HG02884 (cell line): ENCODE measurements at regions not wholly inside any gene's neighbourhood (a gene's known extent, or its start where the extent isn't known, plus 50 kb on each side); places are given as distances from the start of the nearest gene placed in this dataset.
"Not testable (repeated sequence)": the region's sequence is repeated elsewhere in the genome, so short reads cannot be mapped to it uniquely, and the experiment has no call there.

ENCODE experiments used
- ATAC-seq: cut with Tn5 transposase; IDR thresholded peaks from one replicate; pipeline ENCODE4 v1.9.1; 2021; ENCODE audit warnings: mild to moderate bottlenecking, moderate library complexity; ENCODE audit not compliant: unreplicated experiment

DNA sequence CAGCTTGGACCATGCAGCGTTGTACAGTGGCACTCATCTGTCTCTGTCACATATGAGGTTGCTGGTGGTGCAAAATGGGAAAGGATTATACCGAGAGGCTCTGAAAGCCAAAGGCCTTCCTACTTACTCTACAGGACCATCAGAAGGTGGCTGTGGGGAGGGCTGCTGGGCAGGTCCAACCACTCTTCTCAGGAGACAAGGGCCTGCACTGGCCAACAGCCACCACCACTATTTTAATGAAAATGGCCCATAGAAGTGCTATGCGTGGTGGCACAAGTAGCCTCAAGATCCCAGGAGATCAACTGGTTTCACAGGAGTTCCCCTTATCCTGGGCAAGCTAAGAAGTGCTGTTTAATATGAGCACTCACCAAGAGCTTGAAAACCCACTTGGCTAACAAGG is 52.3 kb downstream of the MRPL57 start:
- no peak for ATAC-seq

DNA sequence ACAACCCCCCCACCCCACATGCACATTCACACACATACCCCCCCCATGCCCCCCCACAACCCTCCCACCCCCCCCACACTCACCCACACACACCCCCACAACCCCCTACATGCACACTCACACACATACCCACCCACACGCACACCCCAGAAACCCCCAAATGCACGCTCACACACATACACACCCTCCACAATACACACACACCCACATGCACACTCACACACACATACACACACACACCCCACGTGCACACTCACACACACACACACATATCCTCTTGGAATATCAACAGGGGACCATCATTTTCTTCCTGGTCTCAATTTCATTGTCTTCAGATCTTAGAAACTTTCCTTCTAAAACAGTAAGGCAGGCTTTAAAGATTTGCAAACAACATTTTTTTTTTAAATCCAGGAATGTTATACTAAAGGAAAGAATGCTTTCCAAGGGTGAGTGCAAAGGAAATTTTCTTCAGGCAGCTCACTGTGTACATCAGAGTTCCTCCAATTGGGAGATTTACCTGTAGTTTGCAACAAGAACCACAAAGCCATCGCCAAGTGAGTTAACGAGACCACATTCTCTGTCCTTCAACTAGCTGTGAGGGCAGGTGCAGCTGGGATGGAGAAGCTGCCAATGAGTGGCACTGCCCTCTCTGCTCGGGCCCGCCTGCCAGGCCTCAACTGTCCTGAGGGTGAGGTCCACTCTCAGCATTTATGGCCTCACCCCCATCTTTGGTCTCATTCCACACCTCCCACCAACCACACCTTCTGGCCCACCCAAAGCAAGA is 53.0 kb downstream of the MRPL57 start:
- no peak for ATAC-seq

GRCh38 chr13:21230516-21230915 is 54.1 kb downstream of the MRPL57 start:
- no peak for ATAC-seq

- ATAC-seq = no peak
Measured at GRCh38 chr13:21231426-21231940, 55.0 kb downstream of the MRPL57 start.

- ATAC-seq = no peak
Measured at GRCh38 chr13:21232196-21232595, 55.7 kb downstream of the MRPL57 start.

GRCh38 chr13:21232599-21232998 is 56.1 kb downstream of the MRPL57 start:
- ATAC-seq = no peak

DNA sequence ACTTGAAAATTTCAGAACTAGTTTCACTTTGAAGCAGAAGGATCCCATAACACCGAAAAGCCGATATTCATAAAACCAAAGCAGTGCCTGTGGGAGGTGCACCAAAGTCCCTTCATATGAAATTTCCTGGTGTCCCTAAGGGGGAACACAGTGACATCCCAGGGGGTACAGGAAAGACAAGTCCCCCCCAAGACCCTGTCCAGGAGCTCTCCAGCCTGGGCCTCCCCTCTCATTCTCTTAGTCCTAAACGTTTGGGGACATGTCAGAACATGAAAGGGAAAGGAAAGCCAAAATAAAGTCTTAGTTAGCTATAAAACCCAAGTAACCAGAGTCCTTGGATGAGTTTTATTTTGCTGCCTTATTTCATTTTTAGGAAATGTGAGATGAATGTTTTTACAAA is 56.6 kb downstream of the MRPL57 start:
- ATAC-seq = no peak

DNA sequence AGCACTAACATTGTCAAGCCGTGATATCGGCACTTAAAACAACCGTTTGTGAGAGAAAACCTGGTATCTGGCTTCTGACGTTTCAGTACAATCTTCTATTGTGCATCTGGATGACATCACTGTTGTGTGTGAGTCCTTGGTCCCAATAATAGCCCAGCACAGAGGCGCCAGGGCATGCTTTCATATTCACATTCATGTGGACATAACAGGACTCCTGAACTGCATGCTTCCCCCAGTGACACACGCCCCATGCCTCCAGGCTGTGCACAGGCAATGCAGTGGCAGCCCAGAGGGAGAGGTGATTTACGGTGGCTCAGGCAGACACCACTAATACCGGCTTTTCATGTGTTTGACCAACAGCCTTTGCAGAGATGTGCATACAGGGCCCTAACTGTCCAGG is 58.1 kb downstream of the MRPL57 start:
- no peak for ATAC-seq

DNA sequence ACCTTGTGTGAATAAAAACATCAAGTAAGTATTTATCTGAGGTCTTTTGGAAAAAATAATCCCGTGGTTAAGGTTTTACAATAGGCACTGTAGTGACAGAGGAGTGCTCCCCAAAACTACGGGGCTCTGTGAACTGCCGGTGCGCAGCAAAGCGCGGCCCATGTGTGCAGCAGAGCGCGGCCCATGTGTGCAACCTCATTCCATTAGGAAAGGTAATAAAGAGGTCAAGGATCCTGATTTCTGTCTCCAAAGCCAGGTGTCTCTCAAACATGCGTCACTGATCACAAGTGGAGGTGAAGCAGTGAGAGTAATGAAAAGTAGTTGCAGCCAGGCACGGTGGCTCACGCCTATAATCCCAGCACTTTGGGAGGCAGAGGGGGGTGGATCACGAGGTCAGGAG is 58.7 kb downstream of the MRPL57 start:
- no peak for ATAC-seq

DNA sequence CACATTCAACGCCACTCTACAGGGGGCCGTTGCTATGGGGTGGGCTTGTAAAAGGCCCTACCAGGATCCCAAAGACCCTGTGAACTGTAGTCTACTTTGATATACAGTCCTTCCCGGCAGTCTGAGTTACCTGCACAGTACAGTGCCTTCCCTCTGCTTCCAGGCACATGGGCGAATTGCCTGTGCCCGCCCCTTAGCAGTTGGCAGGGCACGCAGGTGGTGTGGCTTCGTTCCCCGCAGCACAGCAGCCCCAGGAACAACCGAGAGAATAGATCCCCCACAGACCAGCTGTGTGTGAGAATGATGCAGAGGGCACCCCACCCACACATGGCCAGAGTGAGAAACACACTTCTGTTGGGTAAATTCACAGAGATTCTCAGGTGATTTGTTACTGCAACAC is 60.6 kb downstream of the MRPL57 start:
- no peak for ATAC-seq

DNA sequence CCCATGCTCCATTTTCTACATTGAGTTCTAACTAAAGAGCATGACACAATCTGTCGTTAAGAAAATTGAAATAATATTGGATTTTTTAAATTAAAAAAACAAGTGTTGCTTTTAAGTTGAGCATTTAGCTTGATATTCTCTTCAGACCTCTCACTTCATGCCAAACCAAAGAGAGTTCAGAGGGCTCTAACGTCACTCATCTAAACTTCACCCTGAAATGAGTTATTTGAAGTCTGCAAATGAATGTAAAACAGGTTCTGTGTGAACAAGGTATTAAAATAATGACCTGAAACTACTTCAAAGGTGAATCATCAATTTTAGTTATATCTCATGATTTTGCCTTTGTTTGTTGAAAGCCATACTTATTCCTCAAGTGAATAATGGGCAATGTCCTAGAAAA is 61.8 kb downstream of the MRPL57 start:
- ATAC-seq = no peak

DNA sequence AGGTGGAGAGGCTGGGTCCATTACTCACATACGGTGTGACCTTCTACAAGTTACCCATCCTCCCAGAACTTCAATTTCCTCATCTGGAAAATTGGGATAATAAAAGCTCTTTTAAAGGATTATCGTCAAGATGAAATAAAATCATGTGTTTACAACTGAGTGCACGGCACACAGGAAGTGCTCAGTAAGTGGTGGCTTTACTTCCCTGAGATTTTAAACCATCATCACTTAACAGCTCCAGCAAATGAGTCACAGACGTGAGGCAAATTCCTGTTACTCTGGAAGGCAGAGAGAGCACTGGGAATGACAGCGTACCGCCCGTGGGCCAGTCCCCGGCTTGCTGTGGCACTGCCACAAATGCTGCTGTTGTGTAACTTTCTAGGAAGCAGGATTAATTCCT is 64.1 kb downstream of the MRPL57 start:
- ATAC-seq = no peak

GRCh38 chr13:21242236-21242635 is 65.8 kb downstream of the MRPL57 start:
- ATAC-seq = no peak

DNA sequence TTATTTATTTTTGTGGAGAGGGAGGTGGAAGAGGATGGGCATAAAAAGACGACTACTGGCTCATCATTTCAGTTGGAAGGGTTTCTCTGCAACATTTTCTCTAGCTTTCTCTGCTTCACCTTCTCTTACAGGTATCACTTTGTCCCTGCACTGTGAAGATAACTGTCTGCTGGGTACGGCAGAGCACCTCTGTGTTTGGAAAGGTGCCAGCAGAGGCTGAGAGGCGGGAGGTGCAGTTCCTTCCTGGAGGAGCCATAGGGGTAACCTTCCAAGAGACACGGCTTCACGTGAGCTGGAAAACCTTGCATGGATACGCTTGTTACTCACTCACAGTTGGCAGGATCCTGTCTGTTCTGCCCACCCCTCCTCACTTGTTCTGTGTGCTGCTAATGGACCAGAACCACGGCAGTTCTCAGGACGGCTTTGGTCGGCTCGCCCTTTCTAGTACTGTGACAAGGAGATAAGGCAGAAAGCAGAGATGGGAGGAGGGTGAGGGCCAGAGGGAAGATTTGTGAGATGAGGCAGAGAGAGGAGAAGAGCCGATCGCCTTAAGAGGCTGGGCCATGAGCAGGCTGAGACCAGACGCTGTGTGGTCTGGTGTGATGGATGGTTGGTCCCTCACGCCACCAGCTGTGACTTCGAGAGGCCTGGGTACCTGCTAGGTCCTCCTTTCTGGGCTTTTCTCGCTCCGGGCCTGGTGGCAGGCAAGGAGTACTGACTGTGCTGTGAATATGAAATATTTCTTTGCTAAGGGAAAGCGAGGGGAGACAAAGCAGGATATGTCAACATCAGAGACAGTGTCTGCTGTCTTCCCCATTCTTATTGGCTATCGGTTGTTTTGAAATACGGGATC is 66.8 kb downstream of the MRPL57 start:
- ATAC-seq = no peak

GRCh38 chr13:21243898-21244184 is 67.4 kb downstream of the MRPL57 start:
- ATAC-seq = not testable (repeated sequence)

DNA sequence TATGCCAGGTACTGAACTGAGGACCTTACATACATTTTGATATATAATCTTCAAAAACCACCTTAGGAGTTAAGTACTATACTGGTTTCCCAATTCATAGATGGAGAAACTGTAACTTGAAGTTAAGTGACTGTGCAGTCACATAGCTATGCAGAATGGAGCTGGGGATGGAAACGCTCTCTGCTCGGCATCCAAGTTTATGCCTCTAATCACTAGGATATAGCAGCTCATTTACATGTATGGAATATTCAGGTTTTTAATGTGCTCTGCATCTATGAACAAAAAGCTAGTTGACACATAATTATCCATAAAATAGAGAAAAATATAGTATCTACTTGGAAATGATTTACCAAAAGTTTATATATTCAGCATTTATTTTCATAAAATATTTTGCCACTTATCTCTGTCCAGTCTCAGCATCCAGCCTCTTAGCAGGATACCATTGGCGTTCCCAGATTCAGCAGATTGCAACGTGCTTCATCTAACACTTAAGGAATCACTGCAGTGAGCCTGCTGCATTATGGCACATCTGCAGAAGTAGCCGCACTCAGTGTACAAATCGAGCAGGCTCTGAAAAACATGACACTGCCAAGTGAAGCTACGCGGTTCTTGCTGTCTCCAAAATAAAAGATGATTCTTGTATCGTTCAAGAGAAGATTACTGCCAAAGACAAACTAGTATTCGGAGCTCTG is 70.4 kb downstream of the MRPL57 start:
- ATAC-seq = no peak

DNA sequence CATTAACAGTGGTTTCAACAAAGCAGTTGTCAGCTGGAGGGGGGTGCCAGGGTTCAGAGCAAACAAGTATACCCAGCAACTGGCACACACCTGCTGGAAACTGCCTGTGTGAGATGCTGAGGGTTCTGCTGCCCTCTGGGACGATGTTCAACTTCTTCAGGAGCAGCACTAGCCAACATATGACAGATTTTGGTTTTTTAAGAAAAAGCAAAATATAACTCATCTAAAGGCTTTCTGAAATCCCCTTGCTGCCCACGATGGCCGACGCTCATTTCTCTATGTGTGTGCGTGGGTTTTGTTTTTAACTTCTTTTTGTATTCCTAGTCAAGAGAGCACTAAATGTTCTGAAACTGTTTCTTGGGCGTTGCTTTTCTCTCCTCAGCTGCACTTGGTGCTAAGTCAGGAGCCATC is 79.9 kb downstream of the MRPL57 start:
- no peak for ATAC-seq

GRCh38 chr13:21256891-21257290 is 80.4 kb downstream of the MRPL57 start:
- no peak for ATAC-seq

DNA sequence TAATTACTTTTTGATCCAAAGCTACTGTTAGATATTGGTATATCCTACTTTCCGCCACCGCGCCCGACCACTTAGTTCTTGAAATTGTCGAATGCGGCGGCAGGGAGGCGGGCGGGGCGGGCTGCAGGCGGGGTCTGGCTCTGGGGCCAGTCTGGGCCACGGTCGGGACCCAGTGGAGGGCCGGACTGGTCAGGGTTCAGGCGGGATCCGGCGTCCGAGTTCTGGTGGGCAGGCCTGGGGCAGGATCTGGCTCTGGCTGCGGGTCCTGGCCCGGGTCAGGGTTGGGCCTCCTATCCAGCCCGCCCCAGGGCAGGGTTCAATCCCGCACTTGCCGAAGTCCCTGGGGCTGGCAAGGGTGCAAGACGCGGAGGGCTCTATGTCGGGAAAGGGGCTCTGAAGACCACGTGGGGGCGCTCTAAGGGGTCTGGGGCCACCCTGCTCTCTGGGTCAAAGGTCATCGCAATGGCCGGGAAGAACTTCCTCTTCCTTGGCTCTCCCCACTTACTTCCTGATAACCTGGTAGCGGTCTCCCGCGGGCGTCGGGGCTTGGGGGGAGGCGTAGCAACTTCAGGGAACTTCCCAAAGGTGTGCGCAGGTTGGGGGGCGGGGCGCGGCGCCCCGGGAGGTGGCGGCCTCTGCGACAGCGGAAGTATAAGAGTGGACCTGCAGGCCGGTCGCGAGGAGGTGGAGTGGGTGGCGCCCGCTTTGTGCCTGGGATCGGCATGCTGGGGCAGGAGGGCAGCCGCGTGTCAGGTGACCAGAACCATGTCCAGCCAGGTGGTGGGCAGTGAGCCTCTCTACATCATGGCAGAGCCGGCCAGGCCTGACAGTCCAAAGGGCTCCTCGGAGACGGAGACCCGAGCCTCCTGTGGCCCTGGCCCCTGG is 83.4 kb downstream of the MRPL57 start:
- ATAC-seq = no peak

- not testable (repeated sequence) for ATAC-seq
Measured at GRCh38 chr13:21260561-21261290, 84.3 kb downstream of the MRPL57 start.
